Gastrocnemius medialis (tissue), 4 donors: ENCODE measurements at regions not wholly inside any gene's neighbourhood (a gene's known extent, or its start where the extent isn't known, plus 50 kb on each side); places are given as distances from the start of the nearest gene placed in this dataset.
A peak's percentile ranks its signal among the peaks of the same experiment; 100 is the strongest.

ENCODE experiments used
- ATAC-seq, 2 donors: fragments of 150-250 bp; one replicate each; pipeline ENCODE4 v1.9.1; 2016
- DNase-seq, 2 donors: peaks; one replicate each; pipeline ENCODE4 v3.0.0-alpha.2; 2019
- H3K27ac ChIP-seq, 4 donors: fragments of 200-600 bp; sonication (generic); 1 replicate in 1 of 4; 2 replicates in 3 of 4; pipeline ENCODE4 v1.5.1; 2016 to 2018; ENCODE audit warnings: mild to moderate bottlenecking in 2 of 4, moderate library complexity in 1 of 4
- H3K27me3 ChIP-seq, 3 donors: fragments of 200-600 bp; sonication (generic) in 2 of 3; 1 replicate in 1 of 3; 2 replicates in 2 of 3; pipeline versions ENCODE4 v1.5.1 to v1.6.0; 2016 to 2019; ENCODE audit warnings: mild to moderate bottlenecking in 1 of 3, moderate library complexity in 1 of 3
- H3K36me3 ChIP-seq, 2 donors: fragments of 200-600 bp; sonication (generic) in 1 of 2; one replicate each; pipeline ENCODE4 v1.5.1; 2017 to 2018
- H3K4me1 ChIP-seq, 2 donors: fragments of 200-600 bp; sonication (generic) in 1 of 2; one replicate each; pipeline ENCODE4 v1.5.1; 2016 to 2017; ENCODE audit warnings: mild to moderate bottlenecking in 2 of 2
- H3K4me3 ChIP-seq, 4 donors: fragments of 200-600 bp; sonication (generic) in 3 of 4; 1 replicate in 1 of 4; 2 replicates in 3 of 4; pipeline ENCODE4 v1.5.1; 2016 to 2019; ENCODE audit warnings: mild to moderate bottlenecking in 2 of 4
- H3K9me3 ChIP-seq, 3 donors: fragments of 200-600 bp; sonication (generic) in 2 of 3; 1 replicate in 1 of 3; 2 replicates in 2 of 3; pipeline ENCODE4 v1.5.1; 2016 to 2019
- CTCF ChIP-seq, 5 experiments: fragments of 450-650 bp in 3 of 5; fragments of 200-600 bp in 2 of 5; sonication (generic) in 2 of 5; IDR thresholded peaks in 4 of 5; conservative IDR thresholded peaks in 1 of 5; 1 replicate in 4 of 5; 2 replicates in 1 of 5; pipeline ENCODE4 v1.5.1; 2016 to 2019; ENCODE audit warnings: antibody characterized with exemption in 5 of 5, mild to moderate bottlenecking in 3 of 5, moderate library complexity in 3 of 5
- POLR2A ChIP-seq, 2 donors: fragments of 450-650 bp; IDR thresholded peaks; one replicate each; pipeline ENCODE4 v1.6.1; 2017; ENCODE audit warnings: antibody characterized with exemption in 2 of 2, mild to moderate bottlenecking in 2 of 2, moderate library complexity in 2 of 2
- in situ Hi-C, 4 donors: fragments of 200-750 bp; cut with MboI; loops; one replicate each; pipeline versions ENCODE4 v1.15.0 to v1.8.0; 2017; ENCODE audit warnings: low sequenced_read_pairs in 4 of 4
- intact Hi-C: fragments of 100-400 bp; cut with DNase I; formaldehyde crosslinking; loops from one replicate; pipeline ENCODE4 v1.15.1; 2023; ENCODE audit warnings: low total_unique reads

GRCh38 chr14:34250959-34251358 lies 211.1 kb downstream of the SPTSSA start:
- intact Hi-C loops (no loop called here), in situ Hi-C loops (no loop called here)
- DNase-seq (no peak), ATAC-seq (peak in 1 of 2 donors; percentile 45)
- TF ChIP-seq CTCF (IDR thresholded peaks at IDR 0.05 in 4 of 5, conservative IDR thresholded peaks at IDR 0.05 in 1 of 5): no peak
- TF ChIP-seq POLR2A (IDR thresholded peaks at IDR 0.05): no peak
- H3K27ac ChIP-seq: peak overlapping the region in 2 of 4 donors; percentile 66 to 69
- peaks cover 6 to 21% of the 10 kb centered on the region in 2 donors for H3K4me1 ChIP-seq
- H3K4me3 ChIP-seq: no peak overlapping the region
- no peaks in the 10 kb centered on the region for H3K27me3 ChIP-seq
- H3K9me3 ChIP-seq: no peaks in the 10 kb centered on the region
- no peaks in the 10 kb centered on the region for H3K36me3 ChIP-seq

- Histone ChIP-seq H3K27ac (no peak overlapping the region), H3K4me3 (no peak overlapping the region), H3K36me3 (no peaks in the 10 kb centered on the region), H3K27me3 (no peaks in the 10 kb centered on the region), H3K9me3 (no peaks in the 10 kb centered on the region), H3K4me1 (peaks cover 6 to 21% of the 10 kb centered on the region in 2 donors)
- ATAC-seq (no peak), DNase-seq (no peak)
- intact Hi-C loops (no loop called here), in situ Hi-C loops (no loop called here)
- TF ChIP-seq CTCF (IDR thresholded peaks at IDR 0.05 in 4 of 5, conservative IDR thresholded peaks at IDR 0.05 in 1 of 5) (no peak), POLR2A (IDR thresholded peaks at IDR 0.05) (no peak)
Observed at GRCh38 chr14:34247605-34248004, 214.4 kb downstream of the SPTSSA start.

- DNase-seq (no peak), ATAC-seq (no peak)
- no peak for TF ChIP-seq POLR2A (IDR thresholded peaks at IDR 0.05)
- no peak for TF ChIP-seq CTCF (IDR thresholded peaks at IDR 0.05 in 4 of 5, conservative IDR thresholded peaks at IDR 0.05 in 1 of 5)
- Histone ChIP-seq H3K27ac (no peak overlapping the region), H3K36me3 (no peaks in the 10 kb centered on the region), H3K4me3 (no peak overlapping the region), H3K27me3 (no peaks in the 10 kb centered on the region), H3K9me3 (no peaks in the 10 kb centered on the region), H3K4me1 (peaks cover 6 to 12% of the 10 kb centered on the region in 2 donors)
- in situ Hi-C loops: no loop called here
- intact Hi-C loops: no loop called here
Observed at GRCh38 chr14:34246206-34246605, 215.8 kb downstream of the SPTSSA start.

GRCh38 chr14:34243401-34243800 lies 218.6 kb downstream of the SPTSSA start:
- H3K9me3 ChIP-seq: no peaks in the 10 kb centered on the region
- ATAC-seq: no peak
- H3K27me3 ChIP-seq: no peaks in the 10 kb centered on the region
- H3K27ac ChIP-seq: no peak overlapping the region
- intact Hi-C loops: no loop called here
- no peak overlapping the region for H3K4me3 ChIP-seq
- TF ChIP-seq POLR2A (IDR thresholded peaks at IDR 0.05) (no peak), CTCF (IDR thresholded peaks at IDR 0.05 in 4 of 5, conservative IDR thresholded peaks at IDR 0.05 in 1 of 5) (no peak)
- in situ Hi-C loops: no loop called here
- H3K36me3 ChIP-seq: no peaks in the 10 kb centered on the region
- no peak for DNase-seq
- no peaks in the 10 kb centered on the region for H3K4me1 ChIP-seq

- DNase-seq (no peak), ATAC-seq (no peak)
- in situ Hi-C loops (no loop called here), intact Hi-C loops (no loop called here)
- H3K4me1 ChIP-seq: no peaks in the 10 kb centered on the region
- no peaks in the 10 kb centered on the region for H3K9me3 ChIP-seq
- H3K27me3 ChIP-seq: no peaks in the 10 kb centered on the region
- H3K27ac ChIP-seq: no peak overlapping the region
- TF ChIP-seq CTCF (IDR thresholded peaks at IDR 0.05 in 4 of 5, conservative IDR thresholded peaks at IDR 0.05 in 1 of 5) (no peak), POLR2A (IDR thresholded peaks at IDR 0.05) (no peak)
- no peaks in the 10 kb centered on the region for H3K36me3 ChIP-seq
- H3K4me3 ChIP-seq: no peak overlapping the region
Observed at GRCh38 chr14:34243001-34243400, 219.0 kb downstream of the SPTSSA start.
